ENCODE measurements at regions not wholly inside any gene's neighbourhood (a gene's known extent, or its start where the extent isn't known, plus 50 kb on each side); places are given as distances from the start of the nearest gene placed in this dataset.

- TF ChIP-seq CTCF (conservative IDR thresholded peaks at IDR 0.05; ENCODE audit: low read length) (no peak), EZH2phosphoT487 (IDR thresholded peaks at IDR 0.05; ENCODE audit: borderline replicate concordance) (no peak)
These were observed 286.0 kb upstream of the DMRT1 start for GRCh38 chr9:555493-555892.
